ENCODE measurements at regions not wholly inside any gene's neighbourhood (a gene's known extent, or its start where the extent isn't known, plus 50 kb on each side); places are given as distances from the start of the nearest gene placed in this dataset.

DNA sequence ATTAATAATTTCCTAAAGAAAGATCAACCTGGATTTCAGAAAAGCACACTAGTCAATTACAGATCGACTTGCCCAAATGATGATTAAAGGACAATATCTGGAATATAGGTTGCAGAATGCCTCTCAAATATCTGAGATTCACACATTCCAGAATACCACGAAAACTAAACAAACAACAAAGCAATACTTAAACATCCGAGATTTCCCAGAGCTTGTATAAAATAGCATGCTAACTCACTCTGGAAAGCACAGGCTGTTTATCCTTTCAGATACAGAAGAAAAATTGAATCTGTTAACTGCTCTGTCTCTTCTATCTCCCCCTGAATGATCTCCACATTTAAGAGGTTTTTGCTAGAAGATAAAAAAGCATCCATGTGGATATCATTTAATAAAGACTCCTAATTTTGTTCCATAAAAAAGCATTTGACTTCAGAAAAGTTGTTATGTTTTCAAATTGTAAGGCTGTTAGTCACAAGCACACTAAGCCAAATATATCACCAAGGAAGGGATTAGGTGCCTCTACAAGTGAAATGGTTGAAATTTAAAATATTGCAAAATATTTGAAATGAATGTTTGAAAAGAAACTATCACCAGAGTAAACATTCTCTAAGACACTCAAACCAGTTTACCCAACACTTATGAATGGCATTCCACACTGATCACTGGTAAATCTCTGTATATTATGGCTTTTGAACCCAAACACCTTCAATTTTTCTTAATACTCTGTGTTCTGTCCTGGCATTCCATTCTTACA is 865.1 kb upstream of the ADAMTS5 start:
- DNase-seq, result no peak

- DNase-seq, result no peak
Measured at GRCh38 chr21:27831177-27831576, 864.3 kb upstream of the ADAMTS5 start.

DNA sequence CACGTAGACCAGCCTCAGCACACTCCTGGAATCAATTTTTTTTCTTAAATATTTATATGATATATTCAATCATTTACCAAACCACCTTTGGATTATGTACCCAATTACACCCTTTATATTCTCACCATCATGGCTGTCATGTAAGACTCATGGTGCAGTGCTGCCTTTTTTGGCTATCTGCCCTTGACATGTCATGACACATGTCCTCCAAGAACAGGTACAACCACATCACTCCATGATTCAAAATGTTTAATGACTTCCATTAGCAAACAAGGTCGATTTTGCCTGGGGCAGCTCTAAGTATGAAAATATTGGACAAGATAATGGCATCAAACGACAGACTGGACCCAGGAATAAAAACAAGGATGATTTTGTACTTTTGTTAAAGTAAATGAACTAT is 861.1 kb upstream of the ADAMTS5 start:
- no peak for DNase-seq

DNA sequence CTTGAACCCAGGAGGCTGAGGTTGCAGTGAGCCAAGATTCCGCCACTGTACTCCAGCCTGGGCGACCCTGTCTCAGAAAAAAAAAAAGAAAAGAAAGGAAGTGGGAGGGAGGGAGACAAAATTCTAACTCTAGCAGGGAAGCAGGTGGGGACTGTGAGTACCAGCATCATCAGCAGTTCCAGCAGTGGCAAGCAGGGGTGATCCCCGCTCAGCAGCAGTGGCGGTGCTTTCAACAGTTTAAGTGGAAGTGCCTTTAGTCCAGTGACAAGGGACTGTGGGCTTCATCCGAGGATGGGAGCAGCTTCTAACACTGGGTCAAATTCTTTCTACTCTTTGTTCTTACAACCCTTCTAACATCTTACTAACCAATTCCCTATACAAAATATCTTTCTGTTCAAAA is 858.1 kb upstream of the ADAMTS5 start:
- DNase-seq, result no peak

DNA sequence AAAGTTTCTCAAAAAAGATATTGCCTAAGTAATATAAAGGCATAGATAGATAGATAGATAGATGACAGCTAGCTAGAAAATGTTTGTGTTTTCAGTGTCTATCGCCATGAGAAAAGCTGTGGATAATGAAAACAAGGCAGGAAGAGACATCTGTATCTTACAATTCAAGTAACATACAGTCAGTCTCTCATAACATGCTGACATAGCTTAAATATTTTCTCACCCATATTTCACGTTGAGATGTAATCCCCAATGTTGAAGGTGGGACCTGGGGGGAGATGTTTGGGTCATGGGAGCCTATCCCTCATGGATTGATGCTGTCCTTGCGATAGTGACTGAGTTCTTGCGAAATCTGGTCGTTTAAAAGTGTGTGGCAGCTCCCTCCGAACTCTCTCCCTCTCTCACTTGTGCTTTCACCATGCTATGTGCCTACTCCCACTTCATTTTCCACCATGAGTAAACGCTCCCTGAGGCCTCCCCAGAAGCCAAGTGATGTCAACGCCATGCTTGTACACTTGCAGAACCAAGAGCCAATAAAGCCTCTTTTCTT is 856.8 kb upstream of the ADAMTS5 start:
- DNase-seq, result no peak

DNA sequence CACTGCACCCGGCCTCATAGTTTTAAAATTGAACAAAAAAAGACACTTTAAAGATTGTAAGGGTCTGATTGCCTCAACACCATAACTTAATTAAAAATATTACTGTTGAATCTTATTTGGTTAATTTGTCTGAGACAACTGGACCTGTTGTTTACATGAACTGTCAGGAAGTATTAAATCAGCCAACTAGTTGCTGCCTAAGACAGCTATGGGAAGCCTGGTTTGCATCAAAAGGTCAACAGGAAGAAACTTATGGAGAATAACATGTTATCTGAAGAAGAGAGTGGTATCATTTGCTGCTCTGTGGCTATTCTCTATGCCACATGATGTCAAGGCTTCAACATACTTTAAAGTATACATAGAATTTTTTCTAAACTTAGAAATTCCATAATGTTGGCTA is 853.5 kb upstream of the ADAMTS5 start:
- no peak for DNase-seq

GRCh38 chr21:27819299-27819698 is 852.4 kb upstream of the ADAMTS5 start:
- no peak for DNase-seq

DNA sequence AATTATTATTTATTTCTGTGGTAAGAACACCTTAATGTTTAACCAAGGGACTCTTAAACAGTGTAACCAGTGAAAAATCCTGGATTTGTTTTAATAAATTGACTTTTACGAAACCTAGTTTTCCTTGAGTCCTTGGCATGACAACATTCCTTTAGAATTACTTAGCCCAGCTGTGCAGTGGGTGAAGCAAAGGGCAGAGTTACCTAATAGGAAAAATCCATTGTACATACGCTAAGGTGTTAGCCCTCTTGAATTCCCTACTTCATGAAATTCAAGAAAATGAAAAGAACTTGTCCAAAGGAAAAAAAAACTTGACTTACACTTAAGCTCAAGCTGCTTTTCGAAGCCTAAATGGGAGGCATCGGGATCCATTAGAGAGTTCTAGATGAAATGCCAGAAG is 852.0 kb upstream of the ADAMTS5 start:
- no peak for DNase-seq

DNA sequence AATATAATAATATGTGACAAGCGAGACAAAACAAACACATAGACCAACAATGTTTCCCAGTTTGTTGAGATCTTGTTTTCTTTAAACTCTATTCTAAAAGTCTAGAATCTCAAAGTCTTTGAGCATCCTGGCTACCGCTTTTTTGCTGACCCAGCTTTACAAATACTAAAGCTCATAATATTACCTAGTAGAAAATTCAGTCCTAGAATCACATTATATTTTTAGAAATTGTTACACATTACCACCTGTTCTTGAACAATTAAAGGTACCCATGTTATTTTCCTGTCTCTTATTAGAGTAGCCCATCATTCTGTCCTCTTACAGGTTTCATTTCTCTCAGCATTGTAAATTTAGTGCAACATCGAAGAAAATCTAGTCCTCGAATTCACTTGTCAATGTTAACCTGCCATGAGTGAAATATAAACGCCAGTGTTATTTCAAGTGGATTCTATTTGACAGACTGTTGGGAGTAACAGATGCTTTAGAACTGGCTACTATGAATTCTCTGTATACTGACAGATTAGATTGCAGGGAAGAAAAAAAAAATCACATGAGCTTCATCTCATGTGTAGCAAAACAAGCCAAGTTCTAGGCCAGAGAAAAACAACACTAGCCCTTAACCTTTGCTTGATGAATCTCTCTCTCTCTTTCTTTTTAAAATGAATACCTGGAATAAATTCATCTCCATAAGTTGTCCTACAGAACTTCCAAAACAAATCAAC is 851.2 kb upstream of the ADAMTS5 start:
- no peak for DNase-seq

GRCh38 chr21:27817074-27817473 is 850.2 kb upstream of the ADAMTS5 start:
- no peak for DNase-seq

DNA sequence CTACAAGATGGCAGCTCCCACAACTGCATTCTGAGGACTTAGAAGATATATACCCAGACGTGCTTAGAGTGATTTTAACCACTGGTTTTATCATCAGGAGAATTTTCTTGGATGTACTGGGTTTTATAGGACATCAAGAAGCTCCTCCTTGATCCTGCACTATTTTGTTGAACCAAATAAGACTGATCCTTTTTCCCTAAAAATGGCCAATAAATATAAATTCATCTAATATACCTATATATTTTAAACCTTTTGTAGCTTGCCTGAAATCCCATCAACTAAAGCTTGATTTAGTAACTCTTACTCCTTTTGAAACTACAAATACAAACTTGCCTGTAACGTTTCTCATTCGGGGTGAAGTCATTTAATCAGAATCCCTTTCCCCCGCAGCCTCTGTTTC is 849.4 kb upstream of the ADAMTS5 start:
- DNase-seq, result no peak

- no peak for DNase-seq
Measured at GRCh38 chr21:27814226-27814625, 847.3 kb upstream of the ADAMTS5 start.

GRCh38 chr21:27813750-27814149 is 846.9 kb upstream of the ADAMTS5 start:
- no peak for DNase-seq

- no peak for DNase-seq
Measured at GRCh38 chr21:27813344-27813743, 846.5 kb upstream of the ADAMTS5 start.

DNA sequence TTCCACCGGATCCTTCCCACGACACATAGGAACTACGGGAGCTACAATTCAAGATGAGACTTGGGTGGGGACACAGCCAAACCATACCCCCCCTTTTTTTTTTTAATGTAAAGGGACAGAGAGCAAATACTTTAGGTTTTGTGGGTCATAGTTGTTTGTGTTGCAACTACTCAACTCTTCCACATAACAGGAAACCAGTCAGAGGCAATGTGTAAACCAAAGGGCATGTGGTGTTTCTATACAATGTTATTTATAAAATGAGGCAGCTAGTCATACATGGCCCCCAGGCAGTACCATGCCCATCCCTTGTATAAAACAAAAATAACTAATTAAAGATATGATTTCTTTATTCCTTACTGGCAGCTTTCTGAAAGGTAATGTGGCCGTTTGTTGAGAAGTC is 845.4 kb upstream of the ADAMTS5 start:
- DNase-seq, result no peak

GRCh38 chr21:27808923-27809322 is 842.0 kb upstream of the ADAMTS5 start:
- no peak for DNase-seq

- DNase-seq, result no peak
Measured at GRCh38 chr21:27807596-27807995, 840.7 kb upstream of the ADAMTS5 start.

GRCh38 chr21:27806281-27806680 is 839.4 kb upstream of the ADAMTS5 start:
- no peak for DNase-seq

DNA sequence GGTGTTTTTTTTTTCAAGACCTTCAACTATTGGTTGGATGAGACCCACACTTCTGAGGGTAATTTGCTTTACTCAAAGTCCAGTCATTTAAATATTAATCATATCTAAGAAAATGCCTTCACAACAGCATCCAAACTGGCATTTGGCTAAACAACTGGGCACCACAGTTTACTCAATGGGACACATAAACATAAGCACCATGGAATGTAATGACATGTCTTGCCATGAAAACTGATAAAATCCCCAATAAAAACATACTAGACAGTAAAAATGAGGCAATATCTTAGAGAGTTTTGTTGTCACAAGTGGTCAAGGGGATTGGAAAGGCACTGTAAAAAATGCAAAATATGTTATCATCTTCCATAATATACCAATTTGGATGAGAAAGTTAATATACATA is 838.8 kb upstream of the ADAMTS5 start:
- DNase-seq, result no peak

GRCh38 chr21:27804515-27804914 is 837.6 kb upstream of the ADAMTS5 start:
- DNase-seq, result no peak

DNA sequence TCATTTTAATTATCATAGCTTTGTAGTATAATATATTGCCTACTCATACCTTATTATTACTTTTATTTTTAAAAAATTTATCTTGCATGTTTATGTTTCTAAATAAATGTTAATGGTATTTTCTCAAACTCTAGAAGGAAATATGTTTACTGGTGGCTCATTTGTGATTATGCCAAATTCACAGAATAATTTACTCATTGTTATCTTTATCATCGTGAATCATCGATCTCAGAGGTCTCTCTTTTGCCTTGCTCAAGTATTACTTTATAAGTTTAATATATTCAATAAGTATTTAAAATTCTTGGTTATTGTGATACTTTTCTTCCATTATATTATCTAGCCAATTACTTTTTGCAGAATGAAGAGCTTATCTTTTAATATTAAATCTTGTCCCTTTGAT is 836.7 kb upstream of the ADAMTS5 start:
- DNase-seq, result no peak

GRCh38 chr21:27802816-27803475 is 836.1 kb upstream of the ADAMTS5 start:
- DNase-seq, result peak; percentile 8

DNA sequence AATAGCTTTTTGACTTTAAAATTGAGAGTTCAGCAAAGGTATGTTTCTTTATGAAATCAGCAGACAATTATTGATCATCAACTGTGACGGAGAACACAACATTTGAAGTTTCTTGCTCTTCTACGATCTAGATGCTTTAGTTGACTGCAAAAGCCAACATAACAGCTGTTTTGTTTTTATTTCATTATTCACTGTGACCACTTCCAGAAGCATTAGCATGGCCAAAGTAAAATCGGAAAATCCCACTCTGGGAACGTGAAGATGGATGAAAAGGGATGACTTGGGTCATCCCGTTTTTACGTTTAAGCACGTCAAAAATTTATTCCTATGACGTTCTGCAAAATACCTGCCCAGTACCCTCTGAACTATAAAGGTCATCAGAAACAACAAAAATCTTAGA is 833.0 kb upstream of the ADAMTS5 start:
- DNase-seq, result no peak

DNA sequence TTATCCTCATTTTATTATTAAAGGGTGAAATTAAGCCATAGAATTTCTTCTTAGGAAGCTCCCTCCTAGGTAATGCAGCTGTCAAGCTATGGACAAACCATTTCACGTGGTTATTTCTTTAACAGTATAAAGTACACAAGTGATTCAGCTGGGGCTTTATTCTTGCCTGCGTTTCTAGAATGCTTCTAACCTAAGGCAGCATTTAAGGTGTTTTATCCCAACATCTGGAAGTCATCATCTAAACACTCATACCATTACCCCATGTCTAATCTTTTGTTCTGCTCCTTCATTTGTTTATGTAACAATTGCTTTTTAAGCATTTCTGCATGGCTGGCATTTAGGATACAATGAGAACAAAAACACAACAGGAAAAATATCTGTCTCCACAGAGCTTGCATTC is 829.2 kb upstream of the ADAMTS5 start:
- DNase-seq, result no peak

All from stimulated activated CD4-positive, alpha-beta T cell treated with anti-CD3 and anti-CD28 coated beads, Interleukin-1b, Interleukin-23, amount 100 ng/mL, for 48 hours (primary cell).